VCaP (cell line): ENCODE measurements at regions not wholly inside any gene's neighbourhood (a gene's known extent, or its start where the extent isn't known, plus 50 kb on each side); places are given as distances from the start of the nearest gene placed in this dataset.

Experiments used
- H3K27ac ChIP-seq: fragments of 450-650 bp; 2 replicates; pipeline ENCODE4 v1.5.1; 2017
- CTCF ChIP-seq: fragments of 450-650 bp; conservative IDR thresholded peaks from 2 replicates; pipeline ENCODE4 v1.5.1; 2017; ENCODE audit warnings: mild to moderate bottlenecking, moderate library complexity

GRCh38 chr1:116462722-116463121 is 89.7 kb downstream of the ATP1A1 start:
- H3K27ac ChIP-seq = no peak overlapping the region
- TF ChIP-seq CTCF = no peak

- TF ChIP-seq CTCF = no peak
- no peak overlapping the region for H3K27ac ChIP-seq
These were observed 90.7 kb downstream of the ATP1A1 start for GRCh38 chr1:116463730-116464129.
